ENCODE measurements at regions not wholly inside any gene's neighbourhood (a gene's known extent, or its start where the extent isn't known, plus 50 kb on each side); places are given as distances from the start of the nearest gene placed in this dataset.

- Histone ChIP-seq H3K18ac (ENCODE audit: extremely low read depth, low read length) (no peak overlapping the region), H3K14ac (ENCODE audit: insufficient read length) (no peak overlapping the region), H3K36me3 (ENCODE audit: control insufficient read depth in 2 of 4, insufficient read depth in 4 of 4, low read length in 3 of 4) (no peaks in the 10 kb centered on the region), H3K9me3 (ENCODE audit: insufficient read depth in 2 of 2, low read depth in 1 of 2, low read length in 1 of 2) (peaks cover 3 to 7% of the 10 kb centered on the region in 2 experiments; a peak in 1 of 4 replicates), H2AFZ (ENCODE audit: low read length) (no peak overlapping the region), H2BK120ac (replicated peaks; ENCODE audit: low read depth, low read length) (no peak overlapping the region), H2AK5ac (ENCODE audit: low read depth, low read length) (no peak overlapping the region), H2BK15ac (ENCODE audit: low read length) (no peak overlapping the region), H3K4me1 (replicated peaks in 1 of 4; ENCODE audit: control insufficient read depth in 3 of 4, insufficient read depth in 4 of 4, low read length in 3 of 4) (peaks cover 0 to 3% (median 0%) of the 10 kb centered on the region in 4 experiments; a peak in 2 of 7 replicates), H3K23me2 (ENCODE audit: low read depth, low read length) (no peaks in the 10 kb centered on the region), H3K4me3 (ENCODE audit: extremely low read depth in 1 of 4, insufficient read depth in 2 of 4, low read depth in 3 of 4, low read length in 4 of 4) (no peak overlapping the region), H2BK20ac (ENCODE audit: low read length) (no peak overlapping the region), H2BK5ac (ENCODE audit: low read depth, low read length) (no peak overlapping the region), H3K23ac (ENCODE audit: insufficient read length) (no peak overlapping the region), H3K27ac (ENCODE audit: low read depth, low read length) (no peak overlapping the region), H4K20me1 (replicated peaks in 1 of 2; ENCODE audit: control insufficient read depth in 1 of 2, insufficient read depth in 2 of 2, low read length in 2 of 2) (no peaks in the 10 kb centered on the region), H4K91ac (replicated peaks; ENCODE audit: insufficient read length, low read length) (no peak overlapping the region), H4K5ac (ENCODE audit: insufficient read length, low read depth, low read length) (no peak overlapping the region), H3K9ac (replicated peaks in 1 of 4; ENCODE audit: extremely low read depth in 1 of 4, low read depth in 3 of 4, low read length in 3 of 4) (no peak overlapping the region), H3K4ac (replicated peaks; ENCODE audit: insufficient read length, low read depth, low read length) (no peak overlapping the region), H4K8ac (ENCODE audit: extremely low read depth, insufficient read depth, low read length) (no peak overlapping the region), H3K56ac (replicated peaks; ENCODE audit: insufficient read length, low read depth, low read length) (no peak overlapping the region), H3K79me1 (ENCODE audit: low read depth, low read length) (no peaks in the 10 kb centered on the region), H3K79me2 (ENCODE audit: control insufficient read depth in 1 of 2, insufficient read depth in 2 of 2, low read length in 2 of 2) (no peaks in the 10 kb centered on the region), H2BK12ac (ENCODE audit: low read depth, low read length) (no peak overlapping the region), H3K4me2 (ENCODE audit: insufficient read depth in 1 of 2, low read depth in 2 of 2, low read length in 2 of 2) (no peak overlapping the region), H3K27me3 (replicated peaks in 1 of 4; ENCODE audit: control insufficient read depth in 3 of 4, extremely low read depth in 1 of 4, insufficient read depth in 3 of 4, low read length in 3 of 4) (no peaks in the 10 kb centered on the region; a peak in 1 of 7 replicates)
- ChIA-PET POLR2A (ENCODE audit: partially characterized antibody) (no interaction called here), CTCF (ENCODE audit: partially characterized antibody) (interaction anchor here (1.0 to 6.0 kb wide), 5 partner anchors 12 to 264 kb away, joined by 3 to 42 read pairs (median 7); no protein-coding TSS in a partner anchor)
- no peak for DNase-seq (ENCODE audit: low read depth in 1 of 2, low spot score in 2 of 2)
- WGBS, 2 experiments (ENCODE audit: extremely low coverage in 1 of 2, insufficient coverage in 1 of 2, insufficient read length in 1 of 2, insufficient replicate concordance in 2 of 2, low coverage in 1 of 2, low lambda C conversion rate in 2 of 2, missing lambda C conversion rate in 1 of 2), result 78% methylated on average over 5 of the region's 5 CpGs; no CpG with 5 or more reads in 1 of the 2 experiments
- TF ChIP-seq MAFK (IDR thresholded peaks at IDR 0.05; ENCODE audit: low read depth, low read length) (no peak), CHD2 (IDR thresholded peaks at IDR 0.05; ENCODE audit: low read length) (no peak), FOSL1 (IDR thresholded peaks at IDR 0.05; ENCODE audit: insufficient read depth, low read depth, low read length) (no peak), RFX5 (IDR thresholded peaks at IDR 0.05; ENCODE audit: borderline replicate concordance, low read depth, low read length) (no peak), CEBPB (IDR thresholded peaks at IDR 0.05; ENCODE audit: low read depth, low read length) (no peak), JUN (IDR thresholded peaks at IDR 0.05; ENCODE audit: low read depth, low read length) (no peak), USF2 (IDR thresholded peaks at IDR 0.05; ENCODE audit: low read length) (no peak), E2F6 (IDR thresholded peaks at IDR 0.05) (no peak), YY1 (IDR thresholded peaks at IDR 0.05; ENCODE audit: low read depth, low read length) (no peak)
- no peak for FAIRE-seq
Observed at GRCh38 chr17:77754956-77755355, 203.5 kb upstream of the TNRC6C start.
